ENCODE measurements at regions not wholly inside any gene's neighbourhood (a gene's known extent, or its start where the extent isn't known, plus 50 kb on each side); places are given as distances from the start of the nearest gene placed in this dataset.

DNA sequence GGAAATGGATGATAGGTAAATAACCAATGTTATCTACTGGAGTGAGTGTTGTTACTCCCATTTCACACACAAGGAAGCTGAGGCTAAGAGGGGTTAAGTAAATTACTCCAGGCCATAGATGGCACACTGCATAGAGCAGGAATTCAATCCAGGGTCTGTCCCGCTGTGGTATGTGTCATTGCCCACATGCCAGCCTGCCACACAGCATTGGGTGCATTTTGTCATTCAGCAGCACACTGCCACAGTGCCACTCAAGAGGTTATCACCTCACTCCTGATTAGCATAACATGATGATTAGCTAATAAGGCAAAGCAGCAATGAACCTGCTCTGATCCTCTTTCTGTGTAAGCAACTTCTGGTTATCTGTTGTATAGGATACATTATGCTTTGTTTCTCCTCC lies 157.4 kb upstream of the CTNNB1 start:
- Histone ChIP-seq H3K27me3 (ENCODE audit: insufficient read depth, low read length, poor library complexity) (peaks cover 10% of the 10 kb centered on the region), H2AFZ (ENCODE audit: low read depth, low read length) (no peak overlapping the region), H3K79me2 (ENCODE audit: insufficient read depth, low read length) (no peaks in the 10 kb centered on the region), H3K4me2 (ENCODE audit: insufficient read depth, low read length) (no peak overlapping the region), H4K20me1 (ENCODE audit: insufficient read depth, low read length) (no peaks in the 10 kb centered on the region), H3K4me3 (ENCODE audit: low read depth in 1 of 2, low read length in 2 of 2) (no peak overlapping the region), H3K27ac (ENCODE audit: low read length) (no peak overlapping the region), H3K36me3 (ENCODE audit: insufficient read depth, low read length) (no peaks in the 10 kb centered on the region), H3K4me1 (ENCODE audit: insufficient read depth, low read length) (no peaks in the 10 kb centered on the region), H3K9ac (ENCODE audit: low read depth, low read length) (no peak overlapping the region), H3K9me3 (ENCODE audit: insufficient read depth, low read length, severe bottlenecking) (no peaks in the 10 kb centered on the region)
- ATAC-seq (ENCODE audit: insufficient read depth, low read depth): no peak
- no peak for DNase-seq
- TF ChIP-seq, protein P1, sequence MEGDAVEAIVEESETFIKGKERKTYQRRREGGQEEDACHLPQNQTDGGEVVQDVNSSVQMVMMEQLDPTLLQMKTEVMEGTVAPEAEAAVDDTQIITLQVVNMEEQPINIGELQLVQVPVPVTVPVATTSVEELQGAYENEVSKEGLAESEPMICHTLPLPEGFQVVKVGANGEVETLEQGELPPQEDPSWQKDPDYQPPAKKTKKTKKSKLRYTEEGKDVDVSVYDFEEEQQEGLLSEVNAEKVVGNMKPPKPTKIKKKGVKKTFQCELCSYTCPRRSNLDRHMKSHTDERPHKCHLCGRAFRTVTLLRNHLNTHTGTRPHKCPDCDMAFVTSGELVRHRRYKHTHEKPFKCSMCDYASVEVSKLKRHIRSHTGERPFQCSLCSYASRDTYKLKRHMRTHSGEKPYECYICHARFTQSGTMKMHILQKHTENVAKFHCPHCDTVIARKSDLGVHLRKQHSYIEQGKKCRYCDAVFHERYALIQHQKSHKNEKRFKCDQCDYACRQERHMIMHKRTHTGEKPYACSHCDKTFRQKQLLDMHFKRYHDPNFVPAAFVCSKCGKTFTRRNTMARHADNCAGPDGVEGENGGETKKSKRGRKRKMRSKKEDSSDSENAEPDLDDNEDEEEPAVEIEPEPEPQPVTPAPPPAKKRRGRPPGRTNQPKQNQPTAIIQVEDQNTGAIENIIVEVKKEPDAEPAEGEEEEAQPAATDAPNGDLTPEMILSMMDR (IDR thresholded peaks at IDR 0.05; ENCODE audit: borderline replicate concordance, extremely low read depth, low read length, poor library complexity, severe bottlenecking): no peak
- TF ChIP-seq EZH2 (IDR thresholded peaks at IDR 0.05; ENCODE audit: borderline replicate concordance, low read depth, low read length, severe bottlenecking): no peak

DNA sequence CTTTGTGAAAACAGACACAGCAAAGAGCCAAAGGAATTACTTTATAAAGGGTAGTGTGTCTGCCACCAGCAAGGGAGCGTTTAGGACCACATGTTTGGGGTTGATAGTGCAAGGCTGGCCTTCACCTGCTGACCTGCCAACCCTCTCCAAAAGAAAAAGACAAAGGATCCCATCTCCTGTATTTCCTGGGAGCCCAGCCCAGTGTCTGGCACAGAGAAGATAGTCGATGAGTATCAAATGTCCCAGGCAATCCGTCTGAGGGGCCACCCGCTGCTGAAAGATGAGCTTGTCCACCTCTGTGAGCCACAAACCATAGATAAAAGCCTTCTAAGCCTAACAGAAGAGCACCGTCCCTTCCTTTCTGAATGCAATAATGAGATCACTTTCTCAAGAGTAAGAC lies 154.8 kb upstream of the CTNNB1 start:
- no peak for ATAC-seq (ENCODE audit: insufficient read depth, low read depth)
- Histone ChIP-seq H3K4me3 (ENCODE audit: low read depth in 1 of 2, low read length in 2 of 2) (no peak overlapping the region), H3K9me3 (ENCODE audit: insufficient read depth, low read length, severe bottlenecking) (no peaks in the 10 kb centered on the region), H2AFZ (ENCODE audit: low read depth, low read length) (no peak overlapping the region), H3K36me3 (ENCODE audit: insufficient read depth, low read length) (no peaks in the 10 kb centered on the region), H3K4me1 (ENCODE audit: insufficient read depth, low read length) (no peaks in the 10 kb centered on the region), H3K9ac (ENCODE audit: low read depth, low read length) (no peak overlapping the region), H3K79me2 (ENCODE audit: insufficient read depth, low read length) (no peaks in the 10 kb centered on the region), H3K27me3 (ENCODE audit: insufficient read depth, low read length, poor library complexity) (peaks cover 2% of the 10 kb centered on the region), H3K4me2 (ENCODE audit: insufficient read depth, low read length) (no peak overlapping the region), H4K20me1 (ENCODE audit: insufficient read depth, low read length) (no peaks in the 10 kb centered on the region), H3K27ac (ENCODE audit: low read length) (no peak overlapping the region)
- no peak for DNase-seq
- TF ChIP-seq, protein P1 (IDR thresholded peaks at IDR 0.05; ENCODE audit: borderline replicate concordance, extremely low read depth, low read length, poor library complexity, severe bottlenecking): no peak
- TF ChIP-seq EZH2 (IDR thresholded peaks at IDR 0.05; ENCODE audit: borderline replicate concordance, low read depth, low read length, severe bottlenecking): no peak

DNA sequence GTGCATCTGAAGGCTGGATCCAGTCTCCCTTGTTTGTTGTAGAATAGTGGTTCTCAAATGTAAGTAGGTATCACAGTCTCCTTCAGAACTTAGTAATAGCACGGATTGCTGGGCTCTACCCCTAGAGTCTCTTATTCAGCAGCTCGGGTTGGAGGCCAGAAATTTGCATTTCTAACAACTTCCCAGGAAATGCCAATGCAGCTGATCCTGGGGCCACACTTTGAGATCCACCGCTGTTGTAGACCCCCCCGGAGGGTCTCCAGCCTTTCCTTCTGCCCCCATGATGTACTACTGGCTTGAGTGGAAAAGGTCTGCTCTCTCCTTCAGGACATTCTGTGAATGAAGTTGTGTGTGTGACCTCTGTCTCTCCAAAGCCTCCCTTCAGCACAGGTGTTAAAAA lies 153.8 kb upstream of the CTNNB1 start:
- no peak overlapping the region for H3K27ac ChIP-seq (ENCODE audit: low read length)
- H3K36me3 ChIP-seq (ENCODE audit: insufficient read depth, low read length): no peaks in the 10 kb centered on the region
- no peak overlapping the region for H3K4me3 ChIP-seq (ENCODE audit: low read depth in 1 of 2, low read length in 2 of 2)
- H3K79me2 ChIP-seq (ENCODE audit: insufficient read depth, low read length): no peaks in the 10 kb centered on the region
- no peak for DNase-seq
- H2AFZ ChIP-seq (ENCODE audit: low read depth, low read length): no peak overlapping the region
- H3K4me1 ChIP-seq (ENCODE audit: insufficient read depth, low read length): no peaks in the 10 kb centered on the region
- H3K9me3 ChIP-seq (ENCODE audit: insufficient read depth, low read length, severe bottlenecking): no peaks in the 10 kb centered on the region
- TF ChIP-seq, protein P1 (IDR thresholded peaks at IDR 0.05; ENCODE audit: borderline replicate concordance, extremely low read depth, low read length, poor library complexity, severe bottlenecking): no peak
- no peak for TF ChIP-seq EZH2 (IDR thresholded peaks at IDR 0.05; ENCODE audit: borderline replicate concordance, low read depth, low read length, severe bottlenecking)
- ATAC-seq (ENCODE audit: insufficient read depth, low read depth): no peak
- peaks cover 2% of the 10 kb centered on the region for H3K27me3 ChIP-seq (ENCODE audit: insufficient read depth, low read length, poor library complexity)
- H3K4me2 ChIP-seq (ENCODE audit: insufficient read depth, low read length): no peak overlapping the region
- H4K20me1 ChIP-seq (ENCODE audit: insufficient read depth, low read length): no peaks in the 10 kb centered on the region
- H3K9ac ChIP-seq (ENCODE audit: low read depth, low read length): no peak overlapping the region

DNA sequence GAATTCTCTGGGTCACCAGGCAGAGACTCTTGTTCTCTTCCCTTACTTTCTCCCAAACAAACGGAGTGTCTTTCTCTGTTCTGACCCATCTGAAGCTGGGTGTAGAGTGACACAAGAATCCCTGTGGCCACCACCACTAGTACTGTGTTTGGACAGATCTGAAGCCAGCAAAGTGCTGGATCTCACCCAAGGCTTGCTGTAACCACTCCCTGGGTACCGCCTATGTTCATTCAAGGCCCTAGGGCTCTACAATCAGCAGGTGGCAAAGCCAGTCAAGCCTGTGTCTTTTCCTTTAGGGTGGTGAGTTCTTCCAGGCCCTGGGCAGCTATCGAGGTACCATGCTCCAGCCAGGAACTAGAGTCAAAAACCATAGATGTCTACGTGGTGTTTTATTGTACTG lies 149.2 kb upstream of the CTNNB1 start:
- Histone ChIP-seq H3K9ac (ENCODE audit: low read depth, low read length) (no peak overlapping the region), H3K27me3 (ENCODE audit: insufficient read depth, low read length, poor library complexity) (peaks cover 2% of the 10 kb centered on the region), H3K4me2 (ENCODE audit: insufficient read depth, low read length) (no peak overlapping the region), H3K4me3 (ENCODE audit: low read depth in 1 of 2, low read length in 2 of 2) (no peak overlapping the region), H4K20me1 (ENCODE audit: insufficient read depth, low read length) (no peaks in the 10 kb centered on the region), H3K36me3 (ENCODE audit: insufficient read depth, low read length) (no peaks in the 10 kb centered on the region), H3K4me1 (ENCODE audit: insufficient read depth, low read length) (no peaks in the 10 kb centered on the region), H2AFZ (ENCODE audit: low read depth, low read length) (no peak overlapping the region), H3K9me3 (ENCODE audit: insufficient read depth, low read length, severe bottlenecking) (no peaks in the 10 kb centered on the region), H3K79me2 (ENCODE audit: insufficient read depth, low read length) (no peaks in the 10 kb centered on the region), H3K27ac (ENCODE audit: low read length) (no peak overlapping the region)
- ATAC-seq (ENCODE audit: insufficient read depth, low read depth) (no peak), DNase-seq (no peak)
- TF ChIP-seq, protein P1 (IDR thresholded peaks at IDR 0.05; ENCODE audit: borderline replicate concordance, extremely low read depth, low read length, poor library complexity, severe bottlenecking): no peak
- TF ChIP-seq EZH2 (IDR thresholded peaks at IDR 0.05; ENCODE audit: borderline replicate concordance, low read depth, low read length, severe bottlenecking): no peak

All from DND-41 (cell line).